A673 (cell line): ENCODE measurements at regions not wholly inside any gene's neighbourhood (a gene's known extent, or its start where the extent isn't known, plus 50 kb on each side); places are given as distances from the start of the nearest gene placed in this dataset.
"Not testable (repeated sequence)": the region's sequence is repeated elsewhere in the genome, so short reads cannot be mapped to it uniquely, and the experiment has no call there.

Experiments used
- BruUV-seq: library from RNA; stranded (reverse); fragments of 400-500 nt; replicated peaks from 2 replicates; lab custom pipeline; 2021; lab: Mats Ljungman, UMichigan
- CTCF ChIA-PET: fragments of 300-600 bp; sonication (Branson Sonifier 250); formaldehyde crosslinking; loops from one replicate; lab custom pipeline; 2022; ENCODE audit warnings: antibody characterized with exemption; lab: Charles Lee
- POLR2A ChIA-PET: fragments of 300-600 bp; sonication (Branson Sonifier 250); formaldehyde crosslinking; loops from one replicate; lab custom pipeline; 2022; ENCODE audit warnings: antibody characterized with exemption; ENCODE audit not compliant: low non-redundant PET; lab: Charles Lee
- DNase-seq: peaks from one replicate; pipeline ENCODE4 v3.0.0-alpha.2; 2015; ENCODE audit warnings: low spot score
- H3K27ac ChIP-seq: fragments of 200-600 bp; sonication (generic); 2 replicates; pipeline ENCODE4 v1.5.1; 2016; ENCODE audit warnings: mixed run types, low read depth, mild to moderate bottlenecking, mixed read lengths, antibody characterized with exemption, low read length; ENCODE audit not compliant: poor library complexity, severe bottlenecking
- H3K27me3 ChIP-seq: fragments of 200-600 bp; sonication (generic); replicated peaks from 2 replicates; pipeline ENCODE4 v1.6.1; 2017; ENCODE audit warnings: mixed run types, low read depth, mild to moderate bottlenecking, mixed read lengths, antibody characterized with exemption, low read length; ENCODE audit not compliant: insufficient read depth, poor library complexity
- H3K36me3 ChIP-seq: fragments of 200-600 bp; sonication (generic); 2 replicates; pipeline ENCODE4 v1.6.1; 2016; ENCODE audit warnings: mixed run types, mild to moderate bottlenecking, mixed read lengths, antibody characterized with exemption, low read length; ENCODE audit not compliant: insufficient read depth, poor library complexity, severe bottlenecking
- H3K4me1 ChIP-seq: fragments of 200-600 bp; sonication (generic); 2 replicates; pipeline ENCODE4 v1.6.1; 2017; ENCODE audit warnings: mixed run types, mild to moderate bottlenecking, mixed read lengths, antibody characterized with exemption, low read length; ENCODE audit not compliant: insufficient read depth, poor library complexity, severe bottlenecking
- H3K4me3 ChIP-seq: fragments of 200-600 bp; sonication (generic); 2 replicates; pipeline ENCODE4 v1.5.1; 2016; ENCODE audit warnings: low read depth, mixed run types, mild to moderate bottlenecking, mixed read lengths, low read length; ENCODE audit not compliant: poor library complexity, severe bottlenecking
- H3K9me3 ChIP-seq: fragments of 200-600 bp; sonication (generic); 2 replicates; pipeline ENCODE4 v1.6.1; 2016; ENCODE audit warnings: mixed run types, low read depth, mild to moderate bottlenecking, mixed read lengths, antibody characterized with exemption, low read length; ENCODE audit not compliant: poor library complexity, severe bottlenecking
- CTCF ChIP-seq: fragments of 300-800, 200-600 bp; sonication (generic); conservative IDR thresholded peaks from 2 replicates; pipeline ENCODE4 v1.5.1; 2017; ENCODE audit warnings: low read depth, mild to moderate bottlenecking, antibody characterized with exemption, low read length, moderate library complexity, mixed read lengths
- EZH2 ChIP-seq: fragments of 200-600 bp; sonication (generic); IDR thresholded peaks from 2 replicates; pipeline ENCODE4 v1.6.1; 2017; ENCODE audit warnings: borderline replicate concordance, low read depth, mild to moderate bottlenecking, mixed read lengths, antibody characterized with exemption, low read length; ENCODE audit not compliant: poor library complexity, severe bottlenecking
- intact Hi-C: fragments of 100-400 bp; cut with micrococcal nuclease; formaldehyde crosslinking; loops from one replicate; pipeline ENCODE4 v1.10.0; 2022; ENCODE audit not compliant: unreplicated experiment

DNA sequence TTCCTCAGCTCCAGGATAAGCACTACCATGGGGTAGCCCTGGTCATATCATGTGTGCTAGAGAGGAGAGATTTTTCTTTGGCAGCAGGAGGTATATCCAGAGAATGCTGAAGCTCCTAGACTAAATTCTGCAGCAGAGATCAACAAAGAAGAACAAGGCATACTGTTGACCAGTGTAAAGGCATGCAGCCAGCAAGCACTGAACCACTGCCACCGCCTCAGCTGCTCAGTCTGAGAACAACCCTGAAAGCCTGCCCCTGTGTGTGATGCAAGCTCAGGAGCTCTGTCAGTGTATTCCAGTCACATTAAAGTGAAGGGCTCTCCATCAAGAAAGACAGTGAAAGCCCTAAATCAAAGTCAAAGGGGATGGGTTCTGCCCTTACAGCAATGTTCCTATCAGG is 439.5 kb upstream of the CD180 start:
- TF ChIP-seq CTCF (no peak), EZH2 (no peak)
- intact Hi-C loops, result no loop called here
- no TSS peak for BruUV-seq
- no peak overlapping the region for H3K27ac ChIP-seq
- peaks cover 5% of the 10 kb centered on the region for H3K9me3 ChIP-seq
- H3K36me3 ChIP-seq, result no peaks in the 10 kb centered on the region
- H3K4me3 ChIP-seq, result no peak overlapping the region
- H3K27me3 ChIP-seq, result no peaks in the 10 kb centered on the region
- no peak for DNase-seq
- H3K4me1 ChIP-seq, result peaks cover 14% of the 10 kb centered on the region
- CTCF ChIA-PET, result no interaction called here
- POLR2A ChIA-PET, result no interaction called here

DNA sequence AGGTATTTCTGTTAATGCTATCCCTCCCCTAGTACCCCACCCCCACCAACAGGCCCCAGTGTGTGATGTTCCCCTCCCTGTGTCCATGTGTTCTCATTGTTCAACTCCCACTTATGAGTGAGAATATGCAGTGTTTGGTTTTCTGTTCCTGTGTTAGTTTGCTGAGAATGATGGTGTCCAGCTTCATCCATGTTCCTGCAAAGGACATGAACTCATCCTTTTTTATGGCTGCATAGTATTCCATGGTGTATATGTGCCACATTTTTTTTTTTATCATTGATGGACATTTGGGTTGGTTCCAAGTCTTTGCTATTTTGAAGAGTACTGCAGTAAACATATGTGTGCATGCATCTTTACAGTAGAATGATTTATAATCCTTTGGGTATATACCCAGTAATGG is 430.5 kb upstream of the CD180 start:
- H3K4me3 ChIP-seq, intact Hi-C loops, H3K27me3 ChIP-seq, DNase-seq, BruUV-seq, H3K27ac ChIP-seq, CTCF ChIA-PET, H3K4me1 ChIP-seq, H3K36me3 ChIP-seq, H3K9me3 ChIP-seq, POLR2A ChIA-PET: not testable (repeated sequence)

GRCh38 chr5:67623078-67623477 is 426.5 kb upstream of the CD180 start:
- no TSS peak for BruUV-seq
- H3K27me3 ChIP-seq, result no peaks in the 10 kb centered on the region
- no peak overlapping the region for H3K27ac ChIP-seq
- ChIA-PET POLR2A (no interaction called here), CTCF (no interaction called here)
- no peaks in the 10 kb centered on the region for H3K36me3 ChIP-seq
- no peak for DNase-seq
- TF ChIP-seq CTCF (no peak), EZH2 (no peak)
- no peaks in the 10 kb centered on the region for H3K9me3 ChIP-seq
- H3K4me1 ChIP-seq, result no peaks in the 10 kb centered on the region
- intact Hi-C loops, result no loop called here
- no peak overlapping the region for H3K4me3 ChIP-seq
